Trophoblast cell (in vitro differentiated cells and primary cell): ENCODE measurements at regions not wholly inside any gene's neighbourhood (a gene's known extent, or its start where the extent isn't known, plus 50 kb on each side); places are given as distances from the start of the nearest gene placed in this dataset.

Experiments
- DNase-seq, 2 donors: peaks; one replicate each; pipeline ENCODE4 v3.0.0-alpha.2; 2016
- H2AFZ ChIP-seq: 2 replicates; pipeline ENCODE4 v1.6.1; 2013; ENCODE audit warnings: low read length, moderate library complexity, mild to moderate bottlenecking; ENCODE audit not compliant: insufficient read depth, poor library complexity
- H2AK5ac ChIP-seq: 2 replicates; pipeline ENCODE4 v1.6.1; 2013; ENCODE audit warnings: mild to moderate bottlenecking, low read length
- H2BK120ac ChIP-seq: 2 replicates; pipeline ENCODE4 v1.6.1; 2013; ENCODE audit warnings: low read length, mild to moderate bottlenecking, moderate library complexity; ENCODE audit not compliant: insufficient read depth, poor library complexity
- H2BK12ac ChIP-seq: 2 replicates; pipeline ENCODE4 v1.6.1; 2013; ENCODE audit warnings: mild to moderate bottlenecking, low read length, moderate library complexity
- H2BK5ac ChIP-seq: 2 replicates; pipeline ENCODE4 v1.6.1; 2013; ENCODE audit warnings: low read length, low read depth, moderate library complexity, mild to moderate bottlenecking; ENCODE audit not compliant: poor library complexity
- H3K14ac ChIP-seq: 2 replicates; pipeline ENCODE4 v1.6.1; 2013; ENCODE audit warnings: mild to moderate bottlenecking, low read length
- H3K18ac ChIP-seq: 2 replicates; pipeline ENCODE4 v1.6.1; 2013; ENCODE audit warnings: mild to moderate bottlenecking, low read length
- H3K23ac ChIP-seq: 2 replicates; pipeline ENCODE4 v1.6.1; 2013; ENCODE audit warnings: low read length
- H3K27ac ChIP-seq: 2 replicates; pipeline ENCODE4 v1.5.1; 2013; ENCODE audit warnings: low read depth, mild to moderate bottlenecking, inconsistent platforms, low read length, moderate library complexity
- H3K27me3 ChIP-seq: 2 replicates; pipeline ENCODE4 v1.6.1; 2013; ENCODE audit warnings: inconsistent platforms, mild to moderate bottlenecking, low read length, moderate library complexity; ENCODE audit not compliant: insufficient read depth
- H3K36me3 ChIP-seq, 2 experiments: 1 replicate in 1 of 2; 2 replicates in 1 of 2; pipeline ENCODE4 v1.6.1; 2013; ENCODE audit warnings: low read length in 2 of 2, mild to moderate bottlenecking in 2 of 2, moderate library complexity in 1 of 2; ENCODE audit not compliant: insufficient read depth in 2 of 2, control insufficient read depth in 1 of 2
- H3K4ac ChIP-seq: 2 replicates; pipeline ENCODE4 v1.6.1; 2013; ENCODE audit warnings: low read depth, mild to moderate bottlenecking, low read length, moderate library complexity
- H3K4me1 ChIP-seq, 2 experiments: 1 replicate in 1 of 2; 2 replicates in 1 of 2; pipeline ENCODE4 v1.6.1; 2013; ENCODE audit warnings: low read length in 2 of 2, mild to moderate bottlenecking in 2 of 2, moderate library complexity in 1 of 2; ENCODE audit not compliant: insufficient read depth in 2 of 2, control insufficient read depth in 1 of 2
- H3K4me2 ChIP-seq: 2 replicates; pipeline ENCODE4 v1.6.1; 2013; ENCODE audit warnings: inconsistent platforms, mild to moderate bottlenecking, low read length, moderate library complexity
- H3K4me3 ChIP-seq: 2 replicates; pipeline ENCODE4 v1.5.1; 2013; ENCODE audit warnings: mild to moderate bottlenecking, low read depth, low read length, inconsistent platforms
- H3K79me1 ChIP-seq: one replicate; pipeline ENCODE4 v1.6.1; 2013; ENCODE audit warnings: low read length
- H3K79me2 ChIP-seq: 2 replicates; pipeline ENCODE4 v1.6.1; 2013; ENCODE audit warnings: low read length, mild to moderate bottlenecking; ENCODE audit not compliant: control insufficient read depth, insufficient read depth, poor library complexity
- H3K9ac ChIP-seq: 2 replicates; pipeline ENCODE4 v1.6.1; 2013; ENCODE audit warnings: mild to moderate bottlenecking, low read length
- H3K9me3 ChIP-seq: 2 replicates; pipeline ENCODE4 v1.6.1; 2013; ENCODE audit warnings: low read depth, mild to moderate bottlenecking, control low read depth, inconsistent platforms, low read length; ENCODE audit not compliant: insufficient read depth
- H4K12ac ChIP-seq: 2 replicates; pipeline ENCODE4 v1.6.1; 2013; ENCODE audit warnings: low read depth, mild to moderate bottlenecking, low read length, moderate library complexity
- H4K8ac ChIP-seq: 2 replicates; pipeline ENCODE4 v1.6.1; 2013; ENCODE audit warnings: low read depth, mild to moderate bottlenecking, low read length, moderate library complexity
- H4K91ac ChIP-seq: one replicate; pipeline ENCODE4 v1.6.1; 2013; ENCODE audit warnings: low read depth, mild to moderate bottlenecking, low read length, moderate library complexity
- WGBS: extraction: QIAGEN DNeasy Blood & Tissue Kit; methylation state at CpG from one replicate; pipeline ENCODE4 v1.1.7; 2013; ENCODE audit warnings: missing lambda C conversion rate; ENCODE audit not compliant: insufficient read length, insufficient coverage; ENCODE audit errors: extremely low coverage; 5-methylcytosine and 5-hydroxymethylcytosine counted together

GRCh38 chr9:18382243-18382642 lies 91.7 kb upstream of the ADAMTSL1 start:
- H3K36me3 ChIP-seq, result no peaks in the 10 kb centered on the region
- H3K9me3 ChIP-seq, result no peaks in the 10 kb centered on the region
- H3K14ac ChIP-seq, result no peak overlapping the region
- no peak overlapping the region for H3K9ac ChIP-seq
- peaks cover 6% of the 10 kb centered on the region for H3K79me1 ChIP-seq
- H3K79me2 ChIP-seq, result no peaks in the 10 kb centered on the region
- no peak overlapping the region for H3K4me3 ChIP-seq
- H4K12ac ChIP-seq, result no peak overlapping the region
- no peak overlapping the region for H3K23ac ChIP-seq
- H2BK120ac ChIP-seq, result no peak overlapping the region
- H2AK5ac ChIP-seq, result no peak overlapping the region
- no peak overlapping the region for H3K4me2 ChIP-seq
- H3K4ac ChIP-seq, result no peak overlapping the region
- no peak overlapping the region for H3K18ac ChIP-seq
- no peak overlapping the region for H2BK5ac ChIP-seq
- DNase-seq, result no peak
- WGBS, result no CpG with 5 or more reads among the region's 4 CpGs
- H2AFZ ChIP-seq, result no peak overlapping the region
- H3K4me1 ChIP-seq, result peaks cover 0 to 6% of the 10 kb centered on the region in 2 experiments
- H3K27ac ChIP-seq, result no peak overlapping the region
- H2BK12ac ChIP-seq, result no peak overlapping the region
- H4K91ac ChIP-seq, result no peak overlapping the region
- H4K8ac ChIP-seq, result no peak overlapping the region
- H3K27me3 ChIP-seq, result no peaks in the 10 kb centered on the region

- no peak overlapping the region for H2BK5ac ChIP-seq
- no peak overlapping the region for H3K9ac ChIP-seq
- H3K18ac ChIP-seq, result no peak overlapping the region
- H3K14ac ChIP-seq, result no peak overlapping the region
- no peak overlapping the region for H3K27ac ChIP-seq
- H3K9me3 ChIP-seq, result no peaks in the 10 kb centered on the region
- H2AK5ac ChIP-seq, result no peak overlapping the region
- H2AFZ ChIP-seq, result no peak overlapping the region
- H4K91ac ChIP-seq, result no peak overlapping the region
- no peak overlapping the region for H4K12ac ChIP-seq
- no peak overlapping the region for H3K23ac ChIP-seq
- H3K4me2 ChIP-seq, result no peak overlapping the region
- H4K8ac ChIP-seq, result no peak overlapping the region
- H3K4me1 ChIP-seq, result peaks cover 0 to 5% of the 10 kb centered on the region in 2 experiments
- peak overlapping the region; percentile 7 for H2BK120ac ChIP-seq
- H3K27me3 ChIP-seq, result no peaks in the 10 kb centered on the region
- WGBS, result no CpG with 5 or more reads among the region's 4 CpGs
- no peak overlapping the region for H2BK12ac ChIP-seq
- no peak overlapping the region for H3K4ac ChIP-seq
- no peak overlapping the region for H3K4me3 ChIP-seq
- H3K36me3 ChIP-seq, result no peaks in the 10 kb centered on the region
- DNase-seq, result no peak
- H3K79me1 ChIP-seq, result no peaks in the 10 kb centered on the region
- H3K79me2 ChIP-seq, result no peaks in the 10 kb centered on the region
Observed at GRCh38 chr9:18384066-18384465, 89.9 kb upstream of the ADAMTSL1 start.

- H3K79me1 ChIP-seq, result no peaks in the 10 kb centered on the region
- no peak overlapping the region for H4K12ac ChIP-seq
- no peak overlapping the region for H3K4me2 ChIP-seq
- no peak overlapping the region for H3K4me3 ChIP-seq
- H3K79me2 ChIP-seq, result no peaks in the 10 kb centered on the region
- H3K18ac ChIP-seq, result no peak overlapping the region
- H2BK5ac ChIP-seq, result no peak overlapping the region
- no peaks in the 10 kb centered on the region for H3K9me3 ChIP-seq
- H2BK120ac ChIP-seq, result no peak overlapping the region
- H3K23ac ChIP-seq, result no peak overlapping the region
- no peak overlapping the region for H2BK12ac ChIP-seq
- no peaks in the 10 kb centered on the region for H3K27me3 ChIP-seq
- no peak overlapping the region for H4K91ac ChIP-seq
- no peak overlapping the region for H2AFZ ChIP-seq
- H3K27ac ChIP-seq, result no peak overlapping the region
- no CpG with 5 or more reads among the region's 6 CpGs for WGBS
- H4K8ac ChIP-seq, result no peak overlapping the region
- H3K14ac ChIP-seq, result no peak overlapping the region
- H3K4me1 ChIP-seq, result peaks cover 0 to 3% of the 10 kb centered on the region in 2 experiments
- no peak overlapping the region for H2AK5ac ChIP-seq
- no peak overlapping the region for H3K9ac ChIP-seq
- DNase-seq, result no peak
- H3K4ac ChIP-seq, result no peak overlapping the region
- H3K36me3 ChIP-seq, result no peaks in the 10 kb centered on the region
Observed at GRCh38 chr9:18385696-18386490, 88.1 kb upstream of the ADAMTSL1 start.

GRCh38 chr9:18390393-18390792 lies 83.6 kb upstream of the ADAMTSL1 start:
- H3K4ac ChIP-seq, result no peak overlapping the region
- H3K79me1 ChIP-seq, result peaks cover 2% of the 10 kb centered on the region
- no peak overlapping the region for H4K8ac ChIP-seq
- no peak overlapping the region for H3K9ac ChIP-seq
- no peak overlapping the region for H4K12ac ChIP-seq
- no peaks in the 10 kb centered on the region for H3K27me3 ChIP-seq
- H3K14ac ChIP-seq, result no peak overlapping the region
- H2BK5ac ChIP-seq, result no peak overlapping the region
- no peaks in the 10 kb centered on the region for H3K36me3 ChIP-seq
- no peak overlapping the region for H2AK5ac ChIP-seq
- WGBS, result no CpG with 5 or more reads among the region's 4 CpGs
- no peak for DNase-seq
- no peak overlapping the region for H3K18ac ChIP-seq
- no peak overlapping the region for H3K23ac ChIP-seq
- no peak overlapping the region for H2BK12ac ChIP-seq
- no peaks in the 10 kb centered on the region for H3K4me1 ChIP-seq
- no peak overlapping the region for H2BK120ac ChIP-seq
- no peak overlapping the region for H3K27ac ChIP-seq
- H3K9me3 ChIP-seq, result no peaks in the 10 kb centered on the region
- H3K4me2 ChIP-seq, result no peak overlapping the region
- H3K79me2 ChIP-seq, result no peaks in the 10 kb centered on the region
- no peak overlapping the region for H3K4me3 ChIP-seq
- no peak overlapping the region for H4K91ac ChIP-seq
- no peak overlapping the region for H2AFZ ChIP-seq
